ENCODE measurements at regions not wholly inside any gene's neighbourhood (a gene's known extent, or its start where the extent isn't known, plus 50 kb on each side); places are given as distances from the start of the nearest gene placed in this dataset.

DNA sequence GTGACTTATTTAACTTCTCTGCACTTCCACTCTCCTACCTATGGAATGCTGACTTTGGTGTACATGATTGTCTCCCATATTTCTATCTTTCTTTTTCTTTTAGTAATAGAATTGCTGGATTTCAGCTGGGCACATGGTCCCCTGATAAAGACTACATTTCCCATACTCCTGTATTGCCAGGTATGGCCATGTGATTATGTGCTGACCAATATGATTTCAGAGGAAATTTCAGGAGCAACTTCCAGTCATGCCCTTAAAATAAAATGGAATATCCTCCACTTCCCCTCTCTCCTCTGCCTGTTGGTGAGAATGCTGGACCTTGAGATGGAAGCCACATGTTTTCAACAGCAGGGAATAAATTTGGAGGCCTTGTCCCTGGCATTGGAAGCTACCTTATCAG lies 130.7 kb upstream of the IGSF21 start:
- DNase-seq (ENCODE audit: low spot score) = no peak

DNA sequence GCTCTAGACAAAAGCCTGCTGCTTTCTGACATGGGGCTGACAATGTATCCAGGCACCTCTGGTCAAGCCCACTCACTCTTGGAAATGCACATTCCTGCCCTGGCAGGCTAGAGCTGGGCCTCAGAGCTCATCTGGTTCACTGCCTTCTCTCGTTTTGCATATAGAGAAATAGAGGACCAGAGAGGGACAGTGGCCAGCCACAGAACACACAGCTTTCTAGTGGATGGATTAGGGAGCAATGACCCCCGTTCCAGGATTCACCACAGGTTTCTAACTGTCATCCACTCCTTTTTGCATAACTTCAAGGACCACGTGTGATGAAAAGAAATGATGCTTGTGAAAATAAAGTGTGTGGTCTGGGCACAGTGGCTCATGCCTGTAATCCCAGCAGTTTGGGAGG lies 129.6 kb upstream of the IGSF21 start:
- no peak for DNase-seq (ENCODE audit: low spot score)

DNA sequence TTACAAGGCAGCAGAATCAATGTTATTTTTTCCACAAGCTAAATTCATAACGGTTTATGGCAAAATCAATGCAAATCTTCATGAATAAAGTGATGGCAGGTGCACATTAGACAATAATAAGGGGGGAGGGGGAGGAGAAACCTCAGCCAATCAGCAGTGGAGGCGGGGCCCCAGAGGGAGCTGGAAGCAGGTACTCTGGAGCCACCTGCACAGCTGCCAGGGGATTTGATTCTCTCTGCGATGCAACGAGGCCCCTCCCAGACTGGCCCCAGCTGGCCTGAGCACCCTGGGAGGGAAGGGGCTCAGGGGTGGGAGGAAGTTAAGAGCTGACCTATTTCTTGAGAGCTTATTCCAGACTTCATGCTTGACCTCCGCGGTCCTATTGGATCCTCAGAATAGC lies 127.8 kb upstream of the IGSF21 start:
- DNase-seq (ENCODE audit: low spot score) = no peak

DNA sequence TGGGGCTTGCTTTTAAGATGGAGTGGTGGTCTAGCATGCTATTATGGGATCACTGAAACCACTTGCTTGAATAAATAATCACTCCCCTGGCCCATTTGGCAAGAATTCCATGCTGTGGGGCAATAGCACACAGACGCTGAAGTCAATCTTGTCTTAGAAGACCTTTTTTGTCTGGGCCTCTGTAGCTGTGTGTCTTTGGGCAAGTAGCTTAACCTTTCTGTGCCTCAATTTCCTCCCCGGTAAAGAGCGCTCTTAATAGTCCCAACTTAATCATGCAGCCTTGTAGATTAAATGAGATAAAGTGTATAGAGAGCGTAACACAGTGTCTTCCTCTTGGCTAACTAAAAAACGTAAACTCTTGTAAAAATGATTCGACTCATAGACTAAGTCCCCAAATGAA lies 125.4 kb upstream of the IGSF21 start:
- no peak for DNase-seq (ENCODE audit: low spot score)

DNA sequence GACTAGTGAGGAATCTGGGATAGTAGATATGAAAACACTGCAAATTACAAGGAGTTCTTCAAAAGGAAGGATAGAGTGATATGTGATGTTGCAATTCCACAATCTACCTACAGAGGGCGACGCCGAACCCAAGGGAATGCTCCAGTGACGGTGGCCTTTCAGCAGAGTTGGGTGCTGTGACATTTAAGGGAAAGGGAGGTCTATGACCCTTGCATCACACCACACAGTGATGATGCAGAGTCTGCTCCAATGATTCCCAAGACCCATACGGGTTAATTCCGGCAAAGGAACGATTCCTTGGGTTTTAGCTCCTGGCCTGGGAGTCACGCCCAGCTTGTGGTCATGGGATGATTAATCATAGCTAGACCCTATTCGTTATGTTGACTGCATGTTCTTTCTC lies 123.0 kb upstream of the IGSF21 start:
- no peak for DNase-seq (ENCODE audit: low spot score)

DNA sequence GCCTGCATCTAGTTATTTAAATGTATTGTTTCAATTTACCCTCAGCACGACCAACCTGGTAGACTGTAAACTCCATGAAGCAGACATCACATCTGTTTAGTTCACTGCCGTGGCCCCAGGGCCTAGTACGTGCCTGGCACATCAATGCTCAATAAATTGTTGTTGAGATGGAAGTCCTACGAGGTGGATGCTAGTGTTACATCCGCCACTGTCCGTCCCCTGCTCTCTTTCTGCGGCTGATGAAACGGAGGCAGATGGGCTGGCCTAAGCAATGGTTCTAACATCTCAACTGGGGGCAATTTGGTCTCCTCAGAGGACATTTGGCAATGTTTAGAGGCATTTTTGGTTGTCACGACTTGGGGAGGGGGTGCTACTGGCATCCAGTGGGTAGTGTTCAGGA lies 121.4 kb upstream of the IGSF21 start:
- no peak for DNase-seq (ENCODE audit: low spot score)

DNA sequence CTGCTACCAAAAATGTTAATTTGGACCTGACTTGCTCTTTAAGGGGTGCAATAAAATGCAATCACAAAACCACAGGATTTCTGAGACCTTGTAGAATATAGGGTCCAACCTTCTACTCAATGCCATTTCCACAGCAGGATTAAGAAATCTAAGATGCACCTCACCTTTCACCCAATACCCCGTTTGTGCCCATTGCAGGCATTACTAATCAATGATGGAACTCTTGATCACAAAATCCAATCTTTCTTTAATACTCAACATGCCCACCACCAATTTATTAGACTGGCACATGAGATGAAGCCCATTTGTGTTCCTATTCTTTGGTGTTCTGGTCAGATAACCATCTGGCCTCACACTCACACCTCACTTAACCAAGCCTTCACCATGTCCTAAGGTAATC lies 117.2 kb upstream of the IGSF21 start:
- DNase-seq (ENCODE audit: low spot score) = no peak

DNA sequence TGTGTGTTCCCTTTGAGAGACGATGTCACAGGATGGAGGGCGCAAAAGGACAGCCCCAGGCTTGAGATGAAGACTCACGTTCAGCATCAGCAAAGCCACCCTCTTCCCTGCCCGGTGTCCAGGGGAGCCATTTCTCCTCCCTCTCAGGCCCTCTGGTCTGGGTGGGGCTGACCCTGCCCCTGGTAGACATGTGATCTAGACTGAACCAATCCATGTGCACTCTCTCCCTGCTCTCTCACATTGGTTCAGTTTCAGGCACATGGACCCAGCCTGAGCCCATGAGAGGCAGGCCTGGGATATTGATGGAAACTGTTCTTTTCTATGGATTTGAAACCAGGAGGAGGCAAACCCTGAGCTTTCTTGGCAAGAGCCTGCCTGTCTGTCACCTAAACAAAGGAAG lies 115.6 kb upstream of the IGSF21 start:
- DNase-seq (ENCODE audit: low spot score) = no peak

DNA sequence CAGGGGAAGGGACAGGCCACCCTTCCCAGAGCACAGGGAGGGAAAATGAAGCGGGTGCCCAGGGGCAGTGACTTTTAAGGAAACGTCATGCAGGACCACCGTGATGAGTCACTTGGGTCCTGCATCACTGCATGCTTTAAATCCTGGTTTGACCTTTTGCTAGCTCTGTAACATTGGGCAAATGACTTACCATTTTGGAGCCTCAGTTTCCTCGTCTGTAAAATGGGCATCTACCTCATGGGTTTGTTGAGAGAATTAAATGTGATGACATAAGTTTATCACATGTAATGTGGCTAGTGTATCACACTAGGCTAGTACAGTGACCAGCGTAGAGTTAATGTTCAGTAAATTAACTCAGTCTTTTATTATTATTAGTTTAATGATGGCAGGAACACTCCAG lies 114.8 kb upstream of the IGSF21 start:
- no peak for DNase-seq (ENCODE audit: low spot score)

DNA sequence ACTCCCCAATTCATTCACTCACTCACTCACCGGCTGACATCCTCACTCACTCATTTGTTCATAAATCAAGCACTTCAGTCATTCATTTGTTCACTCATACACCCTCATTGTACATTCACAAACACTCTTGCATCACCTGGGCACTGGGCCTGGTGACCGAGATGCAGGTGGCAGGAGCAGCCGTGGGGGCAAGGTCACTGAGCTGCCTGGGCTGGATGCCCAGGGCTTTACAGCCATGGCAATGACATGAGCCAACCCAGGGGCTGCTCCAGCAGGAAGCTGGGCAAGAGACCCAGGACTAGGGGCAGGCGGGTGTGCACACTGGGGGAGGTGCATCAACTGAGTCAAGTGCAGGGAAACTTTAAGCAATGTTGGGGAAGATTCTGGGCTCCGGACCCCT lies 113.6 kb upstream of the IGSF21 start:
- DNase-seq (ENCODE audit: low spot score) = no peak

DNA sequence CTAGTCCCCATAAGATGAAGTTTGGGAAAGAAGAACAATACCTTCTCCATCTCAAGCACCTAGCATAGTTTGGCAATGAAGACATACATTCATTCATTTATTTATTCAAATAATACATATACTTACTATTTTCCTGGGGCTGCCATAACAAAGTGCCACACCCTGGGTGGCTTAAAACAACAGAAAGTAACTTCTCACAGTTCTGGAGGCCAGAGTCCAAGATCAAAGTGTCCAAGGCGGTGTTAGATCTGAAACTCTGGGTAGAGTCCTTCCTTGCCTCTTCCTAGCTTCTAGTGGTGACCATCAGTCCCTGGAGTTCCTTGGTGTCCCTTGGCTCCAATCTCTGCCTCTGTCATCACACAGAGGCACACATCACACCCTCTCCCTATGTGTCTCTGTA lies 112.1 kb upstream of the IGSF21 start:
- DNase-seq (ENCODE audit: low spot score) = no peak

DNA sequence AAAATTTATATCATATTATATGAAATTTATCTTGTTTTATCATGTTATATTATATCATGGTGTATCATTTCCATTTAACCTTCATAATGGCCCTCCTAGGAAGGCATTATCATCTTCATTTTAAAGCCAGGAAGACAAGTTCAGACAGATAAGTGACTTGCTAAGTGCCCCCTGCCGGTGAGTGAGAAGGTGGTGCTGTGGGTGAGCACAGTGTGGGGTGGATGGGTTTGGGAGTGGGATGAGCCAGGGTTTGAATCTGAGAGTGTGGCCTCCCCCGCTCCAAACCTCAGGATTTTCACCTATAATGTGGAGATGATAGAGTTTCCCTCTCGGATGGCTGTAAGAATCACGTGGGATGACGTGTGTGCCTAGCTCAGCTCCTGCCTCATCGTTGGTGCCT lies 108.7 kb upstream of the IGSF21 start:
- no peak for DNase-seq (ENCODE audit: low spot score)

DNA sequence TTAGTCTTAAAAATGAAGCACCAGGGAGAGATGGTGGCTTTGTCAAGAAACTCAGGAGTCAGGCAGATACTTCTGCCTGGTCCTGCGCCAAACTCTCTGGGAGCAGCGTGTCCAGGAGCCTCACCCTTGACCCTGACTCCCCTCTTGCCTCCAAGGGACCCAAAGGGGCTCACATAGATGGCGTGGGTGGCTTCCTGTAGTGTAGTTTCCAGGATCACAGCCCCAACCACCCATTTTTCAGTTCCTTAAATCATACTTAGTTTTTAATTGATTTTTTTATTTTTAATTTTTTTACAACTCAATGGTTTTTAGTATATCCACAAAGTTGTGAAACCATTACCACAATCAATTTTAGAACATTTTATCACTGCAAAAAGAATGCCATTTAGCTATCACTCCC lies 107.7 kb upstream of the IGSF21 start:
- no peak for DNase-seq (ENCODE audit: low spot score)

DNA sequence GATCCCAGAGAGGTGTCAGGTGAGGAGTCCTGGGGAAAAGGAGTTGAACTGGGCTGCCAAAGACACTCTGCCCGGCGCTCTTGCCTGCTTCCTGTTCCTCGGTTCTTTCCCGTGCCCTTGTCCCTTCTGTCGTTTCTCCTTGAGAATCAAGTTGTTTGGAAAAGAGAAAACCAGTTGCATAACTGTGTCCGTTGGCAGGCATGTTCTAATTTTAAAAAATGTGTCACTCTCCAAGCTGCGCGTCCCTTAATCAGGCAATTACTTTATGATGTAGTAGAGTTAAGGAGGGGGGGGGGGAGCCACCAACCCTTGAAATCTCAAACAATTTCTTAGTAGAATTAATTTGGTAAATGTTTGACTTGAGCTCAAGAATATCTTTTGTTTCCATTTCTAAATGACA lies 105.9 kb upstream of the IGSF21 start:
- DNase-seq (ENCODE audit: low spot score) = no peak

DNA sequence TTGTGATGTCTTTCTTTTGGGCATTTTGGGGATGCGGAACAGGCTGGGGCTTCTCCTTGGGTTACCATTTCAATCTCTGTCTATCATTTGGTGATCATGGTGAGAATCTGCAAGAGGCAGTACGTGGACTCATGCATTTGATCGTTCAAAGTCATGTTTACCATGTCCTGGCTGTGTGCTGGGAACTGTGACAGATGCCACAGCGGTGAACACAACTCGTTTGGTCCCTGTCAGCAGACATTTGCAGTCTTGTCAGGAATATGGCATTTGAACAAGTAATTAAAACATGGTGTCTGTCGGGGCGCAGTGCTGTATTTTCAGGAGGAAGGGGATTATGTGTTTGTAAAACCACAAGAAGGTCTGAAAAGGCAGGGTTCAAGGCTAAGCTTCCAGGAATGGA lies 103.3 kb upstream of the IGSF21 start:
- no peak for DNase-seq (ENCODE audit: low spot score)

DNA sequence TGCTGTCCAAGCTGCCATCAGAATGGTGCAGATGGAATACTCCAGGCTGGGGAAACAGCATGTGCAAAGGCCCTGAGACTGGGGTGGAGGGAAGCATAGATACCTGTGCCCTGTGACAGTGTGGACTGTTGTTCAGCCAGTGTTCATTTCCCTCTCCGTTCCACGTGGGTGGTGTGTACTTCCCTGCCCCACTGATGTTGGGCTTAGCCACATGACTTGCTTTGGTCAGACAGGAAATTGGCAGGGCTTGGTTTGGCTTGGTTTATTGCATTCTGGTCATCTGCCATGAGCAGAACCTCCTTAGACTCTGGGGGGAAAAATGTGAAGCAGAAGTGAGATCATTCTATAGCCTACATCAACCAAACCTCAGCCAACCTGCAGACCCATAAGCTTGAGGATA lies 102.4 kb upstream of the IGSF21 start:
- no peak for DNase-seq (ENCODE audit: low spot score)

DNA sequence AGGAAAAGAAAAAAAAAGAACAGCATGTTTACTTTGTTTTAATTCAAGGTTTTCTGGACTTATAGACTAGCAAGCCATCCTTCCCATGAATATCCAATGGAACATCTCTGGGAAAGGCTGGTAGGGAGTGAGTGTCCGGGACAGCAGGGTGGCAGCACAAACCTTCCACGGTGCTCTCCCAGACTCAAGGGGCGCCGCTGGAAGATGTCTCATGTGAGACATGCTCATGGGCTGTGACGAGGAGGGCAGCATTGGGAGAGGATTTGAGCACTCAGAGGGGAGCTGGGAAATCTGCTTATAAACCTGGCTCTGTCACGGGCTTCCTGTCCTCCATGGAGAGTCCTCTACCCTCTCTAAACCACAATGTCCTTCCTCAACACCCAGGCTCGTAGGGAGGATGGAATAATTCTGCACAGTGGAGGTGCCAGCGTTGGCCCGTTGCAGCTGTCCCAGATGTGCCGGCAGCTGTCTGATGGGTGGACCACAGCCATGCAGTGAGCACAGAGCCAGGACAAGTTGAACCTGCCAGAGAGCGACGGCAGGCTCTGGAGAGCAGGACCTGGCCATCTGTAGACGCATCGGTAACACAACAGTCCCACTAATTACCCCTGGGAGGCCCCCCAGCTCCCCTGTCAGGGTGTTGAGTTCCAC lies 100.1 kb upstream of the IGSF21 start:
- DNase-seq (ENCODE audit: low spot score) = no peak

DNA sequence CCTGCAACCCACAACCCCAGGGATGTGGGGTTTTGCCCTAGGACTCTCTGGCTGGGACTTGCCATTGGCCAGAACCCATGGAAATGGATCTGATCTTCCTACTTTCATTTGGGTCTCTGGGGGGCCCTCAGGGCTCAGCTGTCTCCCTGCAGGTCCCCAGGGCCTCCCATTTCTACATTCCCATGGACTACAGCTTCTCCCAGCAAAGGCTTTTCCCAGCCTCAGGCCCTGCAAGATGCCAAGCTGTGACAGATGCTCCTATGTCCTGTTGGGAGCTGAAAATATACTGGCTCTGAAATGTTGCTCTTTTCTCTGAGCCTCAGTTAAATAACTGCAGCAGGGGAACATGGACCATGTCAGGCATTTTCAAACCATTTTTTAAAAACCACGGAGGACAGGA lies 99.5 kb upstream of the IGSF21 start:
- DNase-seq (ENCODE audit: low spot score) = no peak

DNA sequence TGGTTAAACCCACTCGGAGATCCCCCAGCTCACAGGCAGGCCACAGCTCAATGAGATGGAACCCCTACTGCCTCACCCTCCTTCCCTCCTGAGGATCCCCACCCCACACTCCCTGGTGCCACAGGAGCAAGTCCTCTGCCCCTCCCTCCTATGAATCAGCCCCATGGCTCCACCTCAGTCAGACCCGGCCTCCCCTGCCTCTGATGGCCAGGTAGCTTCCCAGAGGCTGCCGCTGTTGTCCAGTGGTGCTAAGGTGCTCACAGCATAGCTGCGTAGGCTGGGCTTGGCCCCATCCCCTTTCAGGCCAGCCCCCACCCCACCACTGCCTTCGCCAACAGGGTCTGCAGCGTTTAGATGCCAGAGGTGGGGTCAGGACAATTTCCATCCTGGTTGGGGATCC lies 98.5 kb upstream of the IGSF21 start:
- no peak for DNase-seq (ENCODE audit: low spot score)

DNA sequence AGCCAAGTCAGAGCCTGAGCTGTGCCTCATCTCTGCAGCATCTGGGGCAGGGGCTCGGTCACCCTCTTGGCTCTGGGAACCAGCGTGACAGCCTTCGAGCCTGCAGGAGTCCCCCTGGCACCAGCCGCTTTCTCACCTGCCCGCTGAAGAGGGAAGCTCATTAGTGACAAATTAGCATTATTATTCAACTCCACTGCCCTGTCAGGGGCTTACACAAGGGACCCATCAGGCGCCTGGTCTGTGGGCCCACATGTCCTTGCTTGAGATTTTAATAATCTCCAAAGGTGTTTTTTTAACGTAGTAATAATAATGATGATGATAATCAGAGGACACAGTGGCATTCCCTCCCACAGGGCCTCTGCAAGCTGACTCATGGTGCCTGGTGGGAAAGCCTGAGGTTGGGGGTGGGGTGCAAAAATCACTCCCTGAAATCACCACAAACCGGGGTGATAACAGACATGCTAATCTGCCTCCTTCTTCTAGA lies 98.1 kb upstream of the IGSF21 start:
- no peak for DNase-seq (ENCODE audit: low spot score)

DNA sequence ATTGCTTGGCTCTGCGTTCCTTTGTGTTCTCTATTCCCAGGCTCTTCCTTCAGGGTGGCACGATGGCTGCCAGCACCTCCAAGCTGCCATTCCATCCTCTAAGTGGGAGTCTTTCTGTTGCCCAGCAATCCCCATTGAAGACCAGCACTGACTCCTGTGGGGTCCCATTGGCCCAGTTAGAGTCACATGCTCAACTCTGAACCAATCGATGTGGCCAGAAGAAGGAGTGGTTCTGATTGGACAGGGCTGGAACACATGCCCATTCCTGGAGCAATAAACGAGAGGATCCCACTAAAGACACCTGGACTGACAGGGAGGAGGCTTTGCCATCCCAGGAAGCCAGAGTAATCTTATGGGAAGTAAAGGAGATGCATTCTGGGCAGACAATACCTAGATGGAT lies 97.2 kb upstream of the IGSF21 start:
- no peak for DNase-seq (ENCODE audit: low spot score)

DNA sequence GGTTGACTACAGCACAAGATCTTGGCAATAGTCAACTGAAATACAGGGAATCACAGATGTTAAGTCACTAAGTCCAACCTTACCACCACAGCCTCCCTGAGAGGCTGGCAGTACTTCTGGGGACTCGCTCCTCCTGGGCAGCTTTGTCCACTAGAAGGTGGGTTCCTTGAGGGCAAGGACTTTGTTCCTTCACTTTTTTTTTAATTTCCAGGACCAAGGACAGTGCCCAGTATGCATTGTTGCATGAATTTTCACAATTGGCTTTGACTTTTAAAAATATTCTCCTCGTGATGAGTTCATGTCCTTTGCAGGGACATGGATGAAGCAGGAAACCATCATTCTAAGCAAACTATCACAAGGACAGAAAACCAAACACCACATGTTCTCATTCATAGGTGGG lies 96.7 kb upstream of the IGSF21 start:
- no peak for DNase-seq (ENCODE audit: low spot score)

DNA sequence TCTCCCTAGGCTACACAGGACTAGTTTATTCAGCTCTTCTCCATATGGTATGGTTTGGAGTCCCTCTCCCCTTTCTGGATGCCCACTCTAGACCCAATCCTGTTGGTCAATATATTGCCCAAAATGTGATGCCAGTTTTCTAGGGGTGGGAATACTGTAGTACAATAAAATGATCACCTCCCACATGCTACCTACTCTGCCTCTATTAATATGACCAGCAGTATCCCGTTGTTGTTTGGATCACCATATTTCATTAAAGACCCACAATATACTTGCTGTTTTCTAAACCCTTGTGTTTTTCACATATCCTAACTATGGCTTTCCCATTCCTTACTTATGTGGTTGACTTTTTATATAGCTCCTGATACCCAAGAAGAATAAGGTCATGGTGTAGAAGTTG lies 95.9 kb upstream of the IGSF21 start:
- DNase-seq (ENCODE audit: low spot score) = no peak

DNA sequence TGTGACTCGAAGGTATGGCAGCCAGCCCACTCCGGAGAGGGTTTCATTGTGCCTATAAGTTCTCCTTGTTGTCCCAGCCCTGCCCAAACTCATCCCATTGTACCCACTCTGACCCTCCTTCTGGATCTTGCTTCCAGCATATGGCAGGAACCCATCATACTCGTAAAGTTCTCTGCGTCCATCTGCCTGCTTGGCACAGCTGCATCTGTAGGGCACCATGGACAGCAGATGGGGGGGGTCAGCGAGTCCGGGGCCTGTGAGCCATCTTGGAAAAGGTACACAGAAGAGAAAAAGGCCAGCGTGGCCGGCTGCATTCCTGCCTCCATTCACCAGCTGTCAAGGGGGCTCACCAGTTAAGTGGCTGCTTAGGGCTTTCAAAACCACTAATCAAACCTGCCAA lies 94.9 kb upstream of the IGSF21 start:
- DNase-seq (ENCODE audit: low spot score) = no peak

DNA sequence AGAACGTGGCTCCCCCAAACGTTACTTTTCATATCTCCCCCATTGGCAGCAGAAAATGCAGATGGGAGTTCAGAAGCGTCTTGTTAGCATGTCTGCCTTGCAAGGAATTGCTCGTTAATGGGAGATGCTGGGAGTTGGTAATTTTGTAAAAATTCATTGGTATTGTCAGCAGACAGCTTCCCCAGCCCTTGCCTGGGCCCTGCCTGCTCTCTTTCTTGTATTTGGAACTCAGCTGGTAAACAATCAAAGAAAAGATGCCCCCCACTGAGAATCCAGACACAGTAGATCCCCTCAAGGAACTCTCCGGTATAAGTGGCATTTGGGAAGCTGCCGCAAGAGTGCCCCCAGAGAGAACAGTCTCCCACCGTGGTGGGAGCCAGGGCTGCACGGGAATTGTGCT lies 94.4 kb upstream of the IGSF21 start:
- no peak for DNase-seq (ENCODE audit: low spot score)
